Ishikawa (cell line): ENCODE measurements at regions not wholly inside any gene's neighbourhood (a gene's known extent, or its start where the extent isn't known, plus 50 kb on each side); places are given as distances from the start of the nearest gene placed in this dataset.

Source experiments
- CEBPB ChIP-seq: IDR thresholded peaks from 2 replicates; pipeline ENCODE4 v1.6.1; 2012
- CREB1 ChIP-seq: IDR thresholded peaks from 2 replicates; pipeline ENCODE4 v1.6.1; 2012; ENCODE audit warnings: low read depth
- EGR1 ChIP-seq: IDR thresholded peaks from 2 replicates; pipeline ENCODE4 v1.6.1; 2012
- EP300 ChIP-seq: IDR thresholded peaks from 2 replicates; pipeline ENCODE4 v1.6.1; 2012; ENCODE audit warnings: borderline replicate concordance
- FOXM1 ChIP-seq: IDR thresholded peaks from 2 replicates; pipeline ENCODE4 v1.6.1; 2012; ENCODE audit warnings: low read depth, borderline replicate concordance
- NFIC ChIP-seq: IDR thresholded peaks from 2 replicates; pipeline ENCODE4 v1.6.1; 2012
- RAD21 ChIP-seq: IDR thresholded peaks from 2 replicates; pipeline ENCODE4 v1.6.1; 2012; ENCODE audit warnings: low read depth
- REST ChIP-seq: IDR thresholded peaks from 2 replicates; pipeline ENCODE4 v1.6.1; 2012; ENCODE audit warnings: low read depth, mild to moderate bottlenecking
- TAF1 ChIP-seq: IDR thresholded peaks from 2 replicates; pipeline ENCODE4 v1.6.1; 2012; ENCODE audit warnings: low read depth, mild to moderate bottlenecking
- TCF12 ChIP-seq: IDR thresholded peaks from 2 replicates; pipeline ENCODE4 v1.6.1; 2012; ENCODE audit warnings: low read depth
- TEAD4 ChIP-seq: IDR thresholded peaks from 2 replicates; pipeline ENCODE4 v1.6.1; 2012
- USF1 ChIP-seq: IDR thresholded peaks from 2 replicates; pipeline ENCODE4 v1.6.1; 2012
- YY1 ChIP-seq: IDR thresholded peaks from 2 replicates; pipeline ENCODE4 v1.6.1; 2012; ENCODE audit warnings: low read depth
- ZBTB7A ChIP-seq: IDR thresholded peaks from 2 replicates; pipeline ENCODE4 v1.6.1; 2012; ENCODE audit warnings: low read depth
- TF ChIP-seq, protein P1 (sequence below): IDR thresholded peaks from 2 replicates; pipeline ENCODE4 v1.6.1; 2012

DNA sequence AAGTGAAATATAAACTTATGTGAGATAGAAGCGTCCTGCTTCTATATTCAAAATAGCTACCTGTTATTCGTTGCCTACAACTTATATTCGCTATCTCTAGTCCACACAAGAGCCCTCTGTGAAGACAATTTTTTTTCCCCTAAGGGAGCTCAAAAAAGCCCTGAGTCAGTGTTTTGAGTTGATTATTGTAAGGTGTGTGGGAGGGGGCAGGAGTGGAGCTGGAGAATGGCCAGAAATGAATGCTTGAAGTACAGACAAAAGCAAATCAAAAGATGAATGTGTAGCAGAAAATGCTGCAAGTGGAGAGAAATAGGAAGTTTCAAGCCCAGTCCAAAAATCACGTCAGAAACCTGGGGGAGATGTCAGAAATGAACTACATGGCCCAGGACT, 655.0 kb upstream of the LCORL start:
- TF ChIP-seq CREB1 = no peak
- no peak for TF ChIP-seq EP300
- no peak for TF ChIP-seq TCF12
- no peak for TF ChIP-seq CEBPB
- TF ChIP-seq TAF1 = no peak
- TF ChIP-seq REST = no peak
- no peak for TF ChIP-seq FOXM1
- TF ChIP-seq, protein P1, sequence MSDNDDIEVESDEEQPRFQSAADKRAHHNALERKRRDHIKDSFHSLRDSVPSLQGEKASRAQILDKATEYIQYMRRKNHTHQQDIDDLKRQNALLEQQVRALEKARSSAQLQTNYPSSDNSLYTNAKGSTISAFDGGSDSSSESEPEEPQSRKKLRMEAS = no peak
- no peak for TF ChIP-seq EGR1
- no peak for TF ChIP-seq TEAD4

DNA sequence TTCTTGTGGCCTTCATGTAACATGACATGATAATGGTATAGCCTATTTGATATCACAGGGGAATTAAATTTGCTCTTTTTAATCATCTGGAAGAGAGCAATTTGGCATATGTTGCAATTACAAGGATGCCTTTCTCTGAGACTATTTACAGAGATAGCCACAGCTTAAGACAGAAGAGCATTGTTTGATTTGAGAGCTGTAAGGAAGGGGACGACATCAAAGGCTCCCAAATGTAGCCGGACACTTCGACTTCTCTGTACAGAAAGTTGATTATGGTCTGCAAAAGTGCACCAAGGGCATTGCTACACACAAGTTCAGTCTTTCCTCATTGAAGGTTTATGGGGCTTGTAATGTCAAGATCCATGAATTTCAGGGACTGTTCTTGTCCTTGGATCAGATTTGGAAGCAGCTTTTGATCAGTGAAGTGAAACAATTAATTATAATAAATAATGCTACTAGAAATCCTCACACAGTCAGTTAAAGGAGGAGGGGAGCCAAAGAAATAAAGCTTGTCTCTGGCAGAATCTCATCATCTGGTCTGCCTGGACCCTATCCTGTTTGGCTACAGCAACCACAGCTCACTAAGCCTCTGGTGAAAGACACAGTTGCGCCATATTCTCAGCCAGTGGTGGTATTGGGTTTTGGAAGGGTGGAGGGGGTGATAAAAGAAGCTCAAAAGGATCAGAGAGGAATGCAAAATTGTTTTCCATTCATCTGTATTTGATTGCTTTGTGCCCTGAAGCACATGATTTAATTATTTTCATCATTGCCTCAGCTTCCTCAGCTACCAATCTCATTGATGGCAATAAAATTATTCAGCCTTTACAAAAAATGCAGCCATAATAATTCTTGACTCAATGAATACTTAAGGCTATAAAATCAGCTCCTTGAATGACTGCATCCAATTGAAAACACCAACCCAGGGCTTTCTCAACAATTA, 654.3 kb upstream of the LCORL start:
- no peak for TF ChIP-seq ZBTB7A
- TF ChIP-seq EGR1 = no peak
- TF ChIP-seq REST = no peak
- TF ChIP-seq TEAD4 = no peak
- TF ChIP-seq NFIC = no peak

DNA sequence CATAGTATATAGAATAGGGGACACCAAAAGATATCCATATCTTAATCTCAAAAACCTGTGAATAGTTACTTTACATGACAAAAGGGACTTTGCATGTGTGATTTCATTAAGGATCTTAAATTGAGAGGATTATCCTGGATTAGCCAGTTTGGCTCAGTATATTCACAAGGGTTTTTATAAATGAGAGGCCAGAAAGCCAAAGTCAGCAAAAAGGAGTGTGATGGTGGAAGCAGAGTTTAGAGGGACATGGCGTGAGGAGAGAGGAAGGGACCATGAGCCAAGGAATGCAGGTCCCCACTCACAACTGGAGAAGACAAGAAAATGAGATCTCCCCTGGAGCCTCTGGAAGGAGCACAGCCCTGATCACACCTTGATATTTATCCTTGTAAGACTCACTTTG, 648.5 kb upstream of the LCORL start:
- TF ChIP-seq FOXM1 (no peak), EGR1 (no peak), TAF1 (no peak), YY1 (no peak), CEBPB (no peak), EP300 (no peak), TCF12 (no peak)

- TF ChIP-seq USF1 (no peak), TCF12 (no peak), REST (no peak), YY1 (no peak), TEAD4 (no peak), RAD21 (no peak)
- TF ChIP-seq, protein P1 = no peak
These were observed 647.8 kb upstream of the LCORL start for GRCh38 chr4:18669390-18669789.

DNA sequence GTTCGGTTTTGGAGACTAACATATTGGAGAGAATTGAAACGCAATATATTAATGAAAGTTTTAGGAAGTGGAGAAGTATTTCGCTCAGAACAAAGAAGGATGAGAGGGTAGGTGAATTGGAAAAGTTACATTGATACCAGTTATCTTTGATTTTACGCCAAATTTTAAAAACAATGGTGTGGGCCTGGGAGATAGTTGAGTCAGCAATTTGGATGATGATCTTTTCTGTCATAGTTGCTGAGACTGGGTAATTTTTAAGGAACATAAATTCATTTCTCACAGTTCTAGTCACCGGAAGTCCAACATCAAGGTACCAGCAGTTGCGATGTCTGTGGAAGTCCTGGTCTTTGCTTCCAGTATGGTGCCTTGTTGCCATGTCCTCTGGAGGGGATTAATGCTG, 644.8 kb upstream of the LCORL start:
- TF ChIP-seq TEAD4 (no peak), TAF1 (no peak), EGR1 (no peak), EP300 (no peak), RAD21 (no peak), CREB1 (no peak), USF1 (no peak), FOXM1 (no peak), REST (no peak), CEBPB (no peak)
- TF ChIP-seq, protein P1 = no peak
